K562 (cell line): ENCODE measurements at regions not wholly inside any gene's neighbourhood (a gene's known extent, or its start where the extent isn't known, plus 50 kb on each side); places are given as distances from the start of the nearest gene placed in this dataset.

Source experiments
- ATAC-seq: fragments of 200-7000 bp; cut with Tn5 transposase; 3 replicates; pipeline ENCODE4 v1.9.1; 2020; ENCODE audit warnings: moderate library complexity
- BruUV-seq: library from RNA; stranded (reverse); fragments of 400-500 nt; replicated peaks from 2 replicates; lab custom pipeline; 2021; lab: Mats Ljungman, UMichigan
- CTCF ChIA-PET: fragments of 300-600 bp; formaldehyde crosslinking; extraction: SDS; loops from one replicate; lab custom pipeline; 2021; ENCODE audit warnings: low intra/inter-chr PET ratio; lab: Yijun Ruan, JAX
- POLR2A ChIA-PET: fragments of 300-600, 350-650 bp; sonication (Branson Sonifier 250); formaldehyde crosslinking; extraction: SDS; loops from one replicate; lab custom pipeline; 2021; ENCODE audit warnings: antibody characterized with exemption, inconsistent platforms; lab: Yijun Ruan, JAX
- DNase-seq, 4 experiments: peaks; one replicate each; pipeline versions ENCODE4 v3.0.0 to v3.0.0-alpha.2; 2011 to 2018; ENCODE audit warnings: low spot score in 3 of 4, mixed read lengths in 3 of 4; ENCODE audit errors: extremely low read depth in 1 of 4
- FAIRE-seq: peaks from 2 replicates; lab custom pipeline; 2011; peaks lifted over from hg19 to GRCh38; lab: Jason Lieb, UNC
- H2AFZ ChIP-seq: 2 replicates; pipeline ENCODE4 v1.6.0; 2011; ENCODE audit warnings: low read depth, low read length, control low read depth, inconsistent platforms
- H3K27ac ChIP-seq: fragments of 200-600 bp; 3 replicates; pipeline ENCODE4 v1.8.0; 2011; ENCODE audit warnings: low read depth, mild to moderate bottlenecking, control low read depth, inconsistent platforms, low read length, moderate library complexity, mixed read lengths; ENCODE audit errors: extremely low read depth
- H3K27me3 ChIP-seq, 2 experiments: fragments of 300-600 bp in 1 of 2; 2 replicates in 1 of 2; 3 replicates in 1 of 2; pipeline versions ENCODE4 v1.6.0 to v1.8.0; 2011; ENCODE audit warnings: inconsistent platforms in 2 of 2, low read length in 2 of 2, mild to moderate bottlenecking in 1 of 2, mixed read lengths in 1 of 2, moderate library complexity in 1 of 2; ENCODE audit not compliant: control insufficient read depth in 2 of 2, insufficient read depth in 2 of 2
- H3K36me3 ChIP-seq: fragments of 300-600 bp; 3 replicates; pipeline ENCODE4 v1.8.0; 2011; ENCODE audit warnings: mild to moderate bottlenecking, low read length, inconsistent platforms; ENCODE audit not compliant: control insufficient read depth, insufficient read depth
- H3K4me1 ChIP-seq, 2 experiments: fragments of 200-600 bp in 1 of 2; replicated peaks in 1 of 2; 2 replicates in 1 of 2; 3 replicates in 1 of 2; pipeline versions ENCODE4 v1.5.1 to v1.8.0; 2011; ENCODE audit warnings: inconsistent platforms in 2 of 2, low read length in 2 of 2, mild to moderate bottlenecking in 1 of 2, mixed read lengths in 1 of 2, moderate library complexity in 1 of 2; ENCODE audit not compliant: control insufficient read depth in 2 of 2, insufficient read depth in 2 of 2
- H3K4me2 ChIP-seq: 2 replicates; pipeline ENCODE4 v1.6.1; 2011; ENCODE audit warnings: low read length, control low read depth, inconsistent platforms, mixed read lengths; ENCODE audit not compliant: insufficient read depth
- H3K4me3 ChIP-seq: fragments of 200-600 bp; sonication (generic), shearing (Covaris generic); 2 replicates; pipeline ENCODE4 v1.5.1; 2016; ENCODE audit warnings: control low read depth, inconsistent platforms
- H3K79me2 ChIP-seq: fragments of 200-600 bp; 3 replicates; pipeline ENCODE4 v1.8.0; 2011; ENCODE audit warnings: low read length, inconsistent platforms; ENCODE audit not compliant: control insufficient read depth, insufficient read depth
- H3K9ac ChIP-seq, 2 experiments: 2 replicates each; pipeline versions ENCODE4 v1.6.0 to v1.6.1; 2011; ENCODE audit warnings: low read depth in 2 of 2, low read length in 2 of 2, control low read depth in 1 of 2, inconsistent platforms in 1 of 2, mild to moderate bottlenecking in 1 of 2, mixed read lengths in 1 of 2; ENCODE audit not compliant: insufficient read depth in 1 of 2
- H3K9me1 ChIP-seq: one replicate; pipeline ENCODE4 v1.6.0; 2011; ENCODE audit warnings: inconsistent platforms, mild to moderate bottlenecking, low read length, moderate library complexity; ENCODE audit not compliant: control insufficient read depth, insufficient read depth
- H3K9me3 ChIP-seq: replicated peaks from 2 replicates; pipeline ENCODE4 v1.5.1; 2011; ENCODE audit warnings: low read depth, low read length, inconsistent platforms; ENCODE audit not compliant: control insufficient read depth, insufficient read depth
- H4K20me1 ChIP-seq: replicated peaks from 2 replicates; pipeline ENCODE4 v1.6.1; 2011; ENCODE audit warnings: low read length, inconsistent platforms, mixed read lengths; ENCODE audit not compliant: control insufficient read depth, insufficient read depth
- ESRRA ChIP-seq: fragments of 450-650 bp; IDR thresholded peaks from 2 replicates; pipeline ENCODE4 v1.6.1; 2014; ENCODE audit warnings: low read depth, mild to moderate bottlenecking, moderate library complexity, borderline replicate concordance
- FOXJ3 ChIP-seq: sonication (generic); formaldehyde crosslinking; IDR thresholded peaks from 2 replicates; pipeline ENCODE4 v1.4.0; 2020; ENCODE audit warnings: mild to moderate bottlenecking, missing genetic modification reagents
- HDAC1 ChIP-seq, 2 experiments: fragments of 450-650 bp; IDR thresholded peaks; 2 replicates each; pipeline ENCODE4 v1.6.1; 2016 to 2017; ENCODE audit warnings: inconsistent platforms in 1 of 2, mild to moderate bottlenecking in 1 of 2, moderate library complexity in 1 of 2
- NR2C1 ChIP-seq, 2 experiments: fragments of 450-650 bp; IDR thresholded peaks; 2 replicates each; pipeline ENCODE4 v1.6.1; 2017; ENCODE audit warnings: mild to moderate bottlenecking in 2 of 2, antibody characterized with exemption in 1 of 2, inconsistent platforms in 1 of 2, missing compliant biosample characterization in 1 of 2, missing genetic modification characterization in 1 of 2
- POLR2AphosphoS2 ChIP-seq: IDR thresholded peaks from 2 replicates; pipeline ENCODE4 v1.6.1; 2012; ENCODE audit warnings: low read length, improper control_type of control experiment
- SAFB ChIP-seq: fragments of 200-400 bp; formaldehyde crosslinking; IDR thresholded peaks from 2 replicates; pipeline ENCODE4 v1.6.1; 2017; ENCODE audit warnings: low read depth, low read length, borderline replicate concordance
- SMAD2 ChIP-seq: fragments of 150-350 bp; IDR thresholded peaks from 2 replicates; pipeline ENCODE4 v1.6.1; 2014; ENCODE audit warnings: low read depth, mild to moderate bottlenecking, low read length
- THRB ChIP-seq: fragments of 450-650 bp; formaldehyde crosslinking; conservative IDR thresholded peaks from 2 replicates; pipeline ENCODE4 v1.4.0; 2022; ENCODE audit warnings: mild to moderate bottlenecking, missing genetic modification characterization
- XRCC4 ChIP-seq: IDR thresholded peaks from one replicate; pipeline ENCODE4 v1.6.1; 2011; ENCODE audit not compliant: insufficient read depth, insufficient read length; ENCODE audit errors: extremely low read depth
- ZC3H11A ChIP-seq: IDR thresholded peaks from 2 replicates; pipeline ENCODE4 v1.6.1; 2012; ENCODE audit warnings: low read depth, low read length, improper control_type of control experiment
- ZKSCAN3 ChIP-seq: fragments of 250-450 bp; sonication (Bioruptor Pico); IDR thresholded peaks from 2 replicates; pipeline ENCODE4 v1.4.0; 2020
- ZNF140 ChIP-seq: fragments of 250-450 bp; sonication (Bioruptor Pico); IDR thresholded peaks from 2 replicates; pipeline ENCODE4 v1.8.0; 2021; ENCODE audit warnings: moderate library complexity, mild to moderate bottlenecking, inconsistent platforms
- ZNF146 ChIP-seq: IDR thresholded peaks from one replicate; pipeline ENCODE4 v1.6.1; 2018; ENCODE audit warnings: missing compliant biosample characterization; ENCODE audit not compliant: unreplicated experiment
- ZNF239 ChIP-seq: fragments of 250-450 bp; sonication (Bioruptor Pico); IDR thresholded peaks from 2 replicates; pipeline ENCODE4 v1.4.0; 2020; ENCODE audit warnings: mild to moderate bottlenecking
- ZNF589 ChIP-seq: fragments of 200-800 bp; sonication (Bioruptor generic); IDR thresholded peaks from 2 replicates; pipeline ENCODE4 v1.6.1; 2016; ENCODE audit warnings: low read depth, missing genetic modification characterization, missing compliant biosample characterization
- WGBS: fragments of 100-300 bp; shearing (Covaris generic); methylation state at CpG from one replicate; pipeline ENCODE4 v1.1.6; 2016; ENCODE audit warnings: low coverage, mixed read lengths; ENCODE audit not compliant: insufficient coverage; ENCODE audit errors: missing lambda C conversion rate; 5-methylcytosine and 5-hydroxymethylcytosine counted together
- in situ Hi-C: fragments of 300-500 bp; cut with MboI; formaldehyde crosslinking; loops from 4 replicates; pipeline ENCODE4 v1.15.0; 2018; ENCODE audit warnings: inconsistent platforms, mixed read lengths
- intact Hi-C: fragments of 100-400 bp; cut with micrococcal nuclease; formaldehyde crosslinking; loops from 2 replicates; pipeline ENCODE4 v1.14.2; 2022
- TF ChIP-seq, protein P1 (sequence below), 2 experiments: fragments of 450-650 bp in 1 of 2; sonication (generic) in 1 of 2; formaldehyde crosslinking; conservative IDR thresholded peaks; 2 replicates each; pipeline versions ENCODE4 v1.4.0 to v1.8.1; 2020 to 2022; ENCODE audit warnings: mild to moderate bottlenecking in 1 of 2, missing genetic modification reagents in 1 of 2
- TF ChIP-seq, protein P2 (sequence below): IDR thresholded peaks from 3 replicates; pipeline ENCODE4 v1.6.1; 2011; ENCODE audit warnings: borderline replicate concordance, mild to moderate bottlenecking, moderate library complexity; ENCODE audit not compliant: insufficient read length; ENCODE audit errors: extremely low read depth

DNA sequence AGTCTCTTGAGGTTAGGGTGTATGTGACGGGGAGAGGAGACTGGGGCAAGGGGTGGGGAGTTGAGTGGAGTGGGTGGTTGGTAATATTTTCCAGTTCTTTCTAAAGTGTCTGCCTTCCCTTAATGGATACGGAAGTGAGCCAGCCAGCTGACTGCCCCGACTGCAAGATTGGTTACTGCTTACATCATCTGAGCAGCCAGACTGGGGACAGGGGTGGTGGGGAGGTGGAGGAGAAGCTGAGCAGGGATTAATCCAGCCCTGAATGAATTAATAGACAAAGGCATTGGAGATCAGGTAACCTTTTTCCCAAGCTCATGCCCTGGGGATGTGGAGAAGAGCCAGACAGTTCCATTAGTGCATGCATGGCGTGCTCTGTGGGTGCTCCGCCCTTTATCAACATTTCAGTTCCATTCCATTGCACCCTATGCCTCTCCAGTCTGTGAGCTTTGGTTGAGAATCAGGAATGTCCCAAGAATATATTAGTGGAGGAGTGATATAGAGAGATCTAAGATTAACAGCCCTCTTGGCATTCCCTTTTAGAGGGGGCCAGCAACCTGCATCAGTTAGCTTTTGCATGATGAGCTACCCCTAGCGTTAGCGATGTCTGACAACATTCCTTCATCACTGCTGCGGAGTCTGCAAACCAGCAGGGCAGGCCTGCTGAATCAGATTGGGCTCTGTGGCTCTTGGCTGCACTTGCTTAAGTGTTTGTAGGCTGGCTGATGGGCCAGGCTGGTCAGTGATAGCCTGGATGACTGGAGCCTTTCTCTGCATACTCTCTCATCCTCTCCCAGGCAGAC is 67.4 kb downstream of the TNP1 start:
- FAIRE-seq, result peak; percentile 44
- CTCF ChIA-PET, result no interaction called here
- no peak for TF ChIP-seq ZNF146 (CRISPR knock-in tag)
- 0 out of 2 replicates have a peak, but pooled peaks have one; percentile 26 for TF ChIP-seq ZNF589 (CRISPR knock-in tag)
- TF ChIP-seq POLR2AphosphoS2, result no peak
- no peak for TF ChIP-seq ZNF239 (CRISPR knock-in tag)
- TF ChIP-seq, protein P1, sequence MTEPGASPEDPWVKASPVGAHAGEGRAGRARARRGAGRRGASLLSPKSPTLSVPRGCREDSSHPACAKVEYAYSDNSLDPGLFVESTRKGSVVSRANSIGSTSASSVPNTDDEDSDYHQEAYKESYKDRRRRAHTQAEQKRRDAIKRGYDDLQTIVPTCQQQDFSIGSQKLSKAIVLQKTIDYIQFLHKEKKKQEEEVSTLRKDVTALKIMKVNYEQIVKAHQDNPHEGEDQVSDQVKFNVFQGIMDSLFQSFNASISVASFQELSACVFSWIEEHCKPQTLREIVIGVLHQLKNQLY (CRISPR knock-in tag; conservative IDR thresholded peaks at IDR 0.05), result no peak
- no peak for TF ChIP-seq ESRRA
- no peak for TF ChIP-seq THRB (CRISPR knock-in tag)
- TF ChIP-seq, protein P2, sequence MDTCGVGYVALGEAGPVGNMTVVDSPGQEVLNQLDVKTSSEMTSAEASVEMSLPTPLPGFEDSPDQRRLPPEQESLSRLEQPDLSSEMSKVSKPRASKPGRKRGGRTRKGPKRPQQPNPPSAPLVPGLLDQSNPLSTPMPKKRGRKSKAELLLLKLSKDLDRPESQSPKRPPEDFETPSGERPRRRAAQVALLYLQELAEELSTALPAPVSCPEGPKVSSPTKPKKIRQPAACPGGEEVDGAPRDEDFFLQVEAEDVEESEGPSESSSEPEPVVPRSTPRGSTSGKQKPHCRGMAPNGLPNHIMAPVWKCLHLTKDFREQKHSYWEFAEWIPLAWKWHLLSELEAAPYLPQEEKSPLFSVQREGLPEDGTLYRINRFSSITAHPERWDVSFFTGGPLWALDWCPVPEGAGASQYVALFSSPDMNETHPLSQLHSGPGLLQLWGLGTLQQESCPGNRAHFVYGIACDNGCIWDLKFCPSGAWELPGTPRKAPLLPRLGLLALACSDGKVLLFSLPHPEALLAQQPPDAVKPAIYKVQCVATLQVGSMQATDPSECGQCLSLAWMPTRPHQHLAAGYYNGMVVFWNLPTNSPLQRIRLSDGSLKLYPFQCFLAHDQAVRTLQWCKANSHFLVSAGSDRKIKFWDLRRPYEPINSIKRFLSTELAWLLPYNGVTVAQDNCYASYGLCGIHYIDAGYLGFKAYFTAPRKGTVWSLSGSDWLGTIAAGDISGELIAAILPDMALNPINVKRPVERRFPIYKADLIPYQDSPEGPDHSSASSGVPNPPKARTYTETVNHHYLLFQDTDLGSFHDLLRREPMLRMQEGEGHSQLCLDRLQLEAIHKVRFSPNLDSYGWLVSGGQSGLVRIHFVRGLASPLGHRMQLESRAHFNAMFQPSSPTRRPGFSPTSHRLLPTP, result no peak
- TF ChIP-seq SAFB, result no peak
- no peak for TF ChIP-seq SMAD2
- no peak for TF ChIP-seq XRCC4
- TF ChIP-seq ZKSCAN3 (CRISPR knock-in tag), result no peak
- TF ChIP-seq ZC3H11A, result no peak
- no peak for TF ChIP-seq NR2C1 (IDR thresholded peaks at IDR 0.05)
- no peak for TF ChIP-seq NR2C1 (tag; IDR thresholded peaks at IDR 0.05)
- TF ChIP-seq FOXJ3 (CRISPR knock-in tag), result no peak
- no peak for TF ChIP-seq ZNF140 (CRISPR knock-in tag)
- no peak for TF ChIP-seq HDAC1 (IDR thresholded peaks at IDR 0.05)

More for the DNA sequence above, 67.4 kb downstream of the TNP1 start:
- Histone ChIP-seq H3K9ac (no peak overlapping the region), H3K9me3 (no peaks in the 10 kb centered on the region), H3K4me2 (peak overlapping the region; percentile 32), H3K9me1 (no peaks in the 10 kb centered on the region), H3K36me3 (no peaks in the 10 kb centered on the region), H3K27me3 (no peaks in the 10 kb centered on the region), H2AFZ (peak overlapping the region; percentile 32; the same call in 1 of the 2 replicates), H3K79me2 (no peaks in the 10 kb centered on the region), H3K27ac (no peak overlapping the region; the same call in 2 of the 3 replicates), H3K4me1 (peaks cover 0 to 24% of the 10 kb centered on the region in 2 experiments; a peak in 4 of 5 replicates), H4K20me1 (no peaks in the 10 kb centered on the region; the same call in 1 of the 2 replicates), H3K4me3 (no peak overlapping the region)
- 18% methylated on average over 8 of the region's 8 CpGs for WGBS
- DNase-seq (peak in 1 of 4 experiments; percentile 42), ATAC-seq (peak; percentile 90)
- intact Hi-C loops (loop anchor here (2.0 kb wide), 1 partner anchor 88 kb away; no protein-coding TSS in a partner anchor), in situ Hi-C loops (no loop called here)
- BruUV-seq, result no TSS peak
- POLR2A ChIA-PET, result interaction anchor here (0.6 to 1.2 kb wide), 4 partner anchors 9 to 93 kb away, joined by 3 to 6 read pairs (median 3); no protein-coding TSS in a partner anchor
